ENCODE measurements at regions not wholly inside any gene's neighbourhood (a gene's known extent, or its start where the extent isn't known, plus 50 kb on each side); places are given as distances from the start of the nearest gene placed in this dataset.
A peak's percentile ranks its signal among the peaks of the same experiment; 100 is the strongest.

DNA sequence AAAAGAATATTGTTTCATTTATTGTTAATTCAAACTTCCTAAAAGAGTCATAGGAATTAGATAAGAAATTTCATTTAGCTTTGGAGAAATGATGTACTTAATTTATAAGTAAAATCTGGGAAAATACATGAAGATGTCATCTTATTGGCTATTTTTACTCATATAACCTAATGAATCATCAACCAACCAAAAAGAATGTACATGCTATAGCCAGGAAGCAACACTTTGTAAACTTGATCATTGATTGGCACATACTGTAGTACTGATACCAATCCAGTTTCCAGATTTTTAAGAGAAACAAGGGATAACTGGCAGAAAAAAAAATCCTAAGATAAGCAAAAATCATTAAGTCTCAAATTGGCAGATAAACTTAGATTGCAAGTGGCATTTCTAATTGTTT is 207.9 kb upstream of the CDIN1 start:
- no peak overlapping the region for H2AK5ac ChIP-seq (ENCODE audit: low read depth, low read length)
- H3K4me2 ChIP-seq (ENCODE audit: low read depth, low read length) = no peak overlapping the region
- peak overlapping the region; percentile 96 for H2BK5ac ChIP-seq (ENCODE audit: low read depth, low read length, poor library complexity, severe bottlenecking)

More for the DNA sequence above, 207.9 kb upstream of the CDIN1 start:
- Histone ChIP-seq H3K23ac (ENCODE audit: low read depth, low read length) (no peak overlapping the region), H3K9me1 (ENCODE audit: insufficient read depth, low read length) (no peaks in the 10 kb centered on the region), H3K14ac (replicated peaks; ENCODE audit: low read depth, low read length) (no peak overlapping the region), H4K20me1 (ENCODE audit: insufficient read depth, low read length) (no peaks in the 10 kb centered on the region), H3K4me3 (ENCODE audit: insufficient read depth, low read depth, low read length) (no peak overlapping the region), H3K18ac (ENCODE audit: low read depth, low read length) (peak overlapping the region; percentile 47; the same call in 1 of the 2 replicates), H3K9ac (ENCODE audit: low read depth, low read length) (no peak overlapping the region), H2BK15ac (ENCODE audit: low read depth, low read length) (no peak overlapping the region), H3K9me3 (ENCODE audit: control insufficient read depth, insufficient read depth, low read length) (no peaks in the 10 kb centered on the region), H4K5ac (ENCODE audit: low read depth, low read length) (peak overlapping the region; percentile 51; the same call in 1 of the 2 replicates), H3K56ac (ENCODE audit: extremely low read depth, insufficient read depth, low read length) (no peak overlapping the region; the same call in 1 of the 2 replicates), H4K91ac (ENCODE audit: insufficient read depth, low read depth, low read length) (no peak overlapping the region), H3K27me3 (ENCODE audit: control insufficient read depth, insufficient read depth, low read length) (no peaks in the 10 kb centered on the region), H2AFZ (replicated peaks; ENCODE audit: low read length, poor library complexity) (no peak overlapping the region), H3K79me1 (ENCODE audit: low read depth in 1 of 2, low read length in 2 of 2) (no peaks in the 10 kb centered on the region), H3K27ac (ENCODE audit: insufficient read depth, low read length) (no peak overlapping the region), H3K36me3 (ENCODE audit: control insufficient read depth, insufficient read depth, low read length) (no peaks in the 10 kb centered on the region), H2BK20ac (ENCODE audit: low read depth, low read length) (no peak overlapping the region), H3K4me1 (ENCODE audit: control insufficient read depth, insufficient read depth, low read length) (peaks cover 3% of the 10 kb centered on the region; the same call in 1 of the 2 replicates), H2AK9ac (replicated peaks; ENCODE audit: low read depth, low read length, poor library complexity) (no peak overlapping the region), H3K4ac (ENCODE audit: low read depth, low read length) (no peak overlapping the region), H2BK120ac (ENCODE audit: low read depth, low read length) (no peak overlapping the region), H4K8ac (ENCODE audit: low read depth in 2 of 2, low read length in 2 of 2) (no peak overlapping the region; a peak in 1 of 4 replicates)
- BruUV-seq (replicated peaks) = no TSS peak
- ATAC-seq (ENCODE audit: low read depth) = no peak
- POLR2A ChIA-PET (ENCODE audit: unreplicated experiment) = no interaction called here
- TF ChIP-seq RAD21 (IDR thresholded peaks at IDR 0.05; ENCODE audit: low read length) = no peak
- TF ChIP-seq USF2 (IDR thresholded peaks at IDR 0.05; ENCODE audit: low read depth, low read length) = no peak
- TF ChIP-seq CTCF (conservative IDR thresholded peaks at IDR 0.05; ENCODE audit: low read depth, low read length) = no peak
- TF ChIP-seq MAFK (IDR thresholded peaks at IDR 0.05; ENCODE audit: low read depth, low read length) = no peak
- no peak for TF ChIP-seq POLR2A (IDR thresholded peaks at IDR 0.05; ENCODE audit: low read depth, low read length)
- no peak for TF ChIP-seq CHD1 (IDR thresholded peaks at IDR 0.05; ENCODE audit: low read depth, low read length)
- TF ChIP-seq MAZ (IDR thresholded peaks at IDR 0.05; ENCODE audit: borderline replicate concordance, low read depth, low read length) = no peak
- TF ChIP-seq, protein P1, sequence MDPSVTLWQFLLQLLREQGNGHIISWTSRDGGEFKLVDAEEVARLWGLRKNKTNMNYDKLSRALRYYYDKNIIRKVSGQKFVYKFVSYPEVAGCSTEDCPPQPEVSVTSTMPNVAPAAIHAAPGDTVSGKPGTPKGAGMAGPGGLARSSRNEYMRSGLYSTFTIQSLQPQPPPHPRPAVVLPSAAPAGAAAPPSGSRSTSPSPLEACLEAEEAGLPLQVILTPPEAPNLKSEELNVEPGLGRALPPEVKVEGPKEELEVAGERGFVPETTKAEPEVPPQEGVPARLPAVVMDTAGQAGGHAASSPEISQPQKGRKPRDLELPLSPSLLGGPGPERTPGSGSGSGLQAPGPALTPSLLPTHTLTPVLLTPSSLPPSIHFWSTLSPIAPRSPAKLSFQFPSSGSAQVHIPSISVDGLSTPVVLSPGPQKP (IDR thresholded peaks at IDR 0.05; ENCODE audit: borderline replicate concordance, low read depth, low read length) = no peak
- TF ChIP-seq BHLHE40 (IDR thresholded peaks at IDR 0.05; ENCODE audit: low read depth, low read length) = no peak
- TF ChIP-seq NFE2L2 (IDR thresholded peaks at IDR 0.05; ENCODE audit: low read depth, low read length) = no peak
- in situ Hi-C loops (cut with MboI; ENCODE audit: low sequenced_read_pairs) = no loop called here
- peak; percentile 47 for DNase-seq
- dilution Hi-C loops (cut with HindIII; ENCODE audit: low sequenced_read_pairs, unreplicated experiment) = no loop called here
- CTCF ChIA-PET = no interaction called here
- intact Hi-C loops (cut with micrococcal nuclease) = no loop called here

All from IMR-90 (cell line).